ENCODE measurements at regions not wholly inside any gene's neighbourhood (a gene's known extent, or its start where the extent isn't known, plus 50 kb on each side); places are given as distances from the start of the nearest gene placed in this dataset.

DNA sequence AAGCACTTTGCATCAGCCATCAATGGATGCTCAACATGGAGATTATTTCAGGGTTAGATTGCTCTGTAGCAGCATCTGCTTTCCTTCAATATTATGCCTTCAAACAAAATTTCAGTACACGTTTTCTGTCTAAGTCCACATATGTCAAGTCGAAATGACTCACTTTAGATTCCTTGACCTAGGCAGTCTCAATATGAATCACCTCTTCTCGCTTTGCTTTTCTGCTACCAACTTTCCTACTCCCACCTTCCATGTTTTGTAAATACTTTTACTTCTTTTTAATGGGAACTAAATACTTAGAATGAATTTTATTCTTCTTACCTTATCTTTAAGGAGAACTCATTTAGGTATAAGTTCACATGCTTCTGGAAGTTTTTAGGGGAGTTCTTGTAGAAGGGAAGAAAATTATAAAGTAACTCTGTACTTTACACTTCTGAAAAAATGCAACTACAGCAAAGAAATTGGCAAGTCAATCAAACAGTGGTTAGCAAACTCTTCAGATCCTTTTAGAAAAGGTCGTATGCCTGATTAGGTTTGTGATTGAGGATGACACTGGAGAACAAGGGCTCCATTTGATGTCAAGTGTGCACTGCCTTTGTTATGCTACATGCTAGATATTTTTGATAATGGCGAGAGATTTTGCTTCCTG is 478.5 kb upstream of the SMARCA2 start:
- TF ChIP-seq CTCF (conservative IDR thresholded peaks at IDR 0.05; ENCODE audit: low read length) (no peak), EZH2phosphoT487 (IDR thresholded peaks at IDR 0.05; ENCODE audit: borderline replicate concordance, low read depth, low read length) (no peak)

Data from OCI-LY7 (cell line).